Astrocyte (in vitro differentiated cells and primary cell): ENCODE measurements at regions not wholly inside any gene's neighbourhood (a gene's known extent, or its start where the extent isn't known, plus 50 kb on each side); places are given as distances from the start of the nearest gene placed in this dataset.

ENCODE experiments used
- EZH2 ChIP-seq: IDR thresholded peaks from 2 replicates; pipeline ENCODE4 v1.6.1; 2012; ENCODE audit warnings: mild to moderate bottlenecking, low read length, inconsistent platforms; ENCODE audit not compliant: insufficient read depth
- TF ChIP-seq, protein P1 (sequence below): IDR thresholded peaks from 2 replicates; pipeline ENCODE4 v1.5.1; 2011; ENCODE audit warnings: low read depth, mild to moderate bottlenecking, inconsistent platforms, low read length, moderate library complexity; ENCODE audit not compliant: insufficient read depth

GRCh38 chr3:76776927-76777326 is 263.0 kb upstream of the ROBO2 start:
- TF ChIP-seq, protein P1, sequence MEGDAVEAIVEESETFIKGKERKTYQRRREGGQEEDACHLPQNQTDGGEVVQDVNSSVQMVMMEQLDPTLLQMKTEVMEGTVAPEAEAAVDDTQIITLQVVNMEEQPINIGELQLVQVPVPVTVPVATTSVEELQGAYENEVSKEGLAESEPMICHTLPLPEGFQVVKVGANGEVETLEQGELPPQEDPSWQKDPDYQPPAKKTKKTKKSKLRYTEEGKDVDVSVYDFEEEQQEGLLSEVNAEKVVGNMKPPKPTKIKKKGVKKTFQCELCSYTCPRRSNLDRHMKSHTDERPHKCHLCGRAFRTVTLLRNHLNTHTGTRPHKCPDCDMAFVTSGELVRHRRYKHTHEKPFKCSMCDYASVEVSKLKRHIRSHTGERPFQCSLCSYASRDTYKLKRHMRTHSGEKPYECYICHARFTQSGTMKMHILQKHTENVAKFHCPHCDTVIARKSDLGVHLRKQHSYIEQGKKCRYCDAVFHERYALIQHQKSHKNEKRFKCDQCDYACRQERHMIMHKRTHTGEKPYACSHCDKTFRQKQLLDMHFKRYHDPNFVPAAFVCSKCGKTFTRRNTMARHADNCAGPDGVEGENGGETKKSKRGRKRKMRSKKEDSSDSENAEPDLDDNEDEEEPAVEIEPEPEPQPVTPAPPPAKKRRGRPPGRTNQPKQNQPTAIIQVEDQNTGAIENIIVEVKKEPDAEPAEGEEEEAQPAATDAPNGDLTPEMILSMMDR = no peak
- no peak for TF ChIP-seq EZH2
